ENCODE measurements at regions not wholly inside any gene's neighbourhood (a gene's known extent, or its start where the extent isn't known, plus 50 kb on each side); places are given as distances from the start of the nearest gene placed in this dataset.

GRCh38 chr11:134640536-134640935, 228.5 kb upstream of the B3GAT1 start:
- Histone ChIP-seq H3K36me3 (ENCODE audit: control insufficient read depth, insufficient read depth, low read length) (no peaks in the 10 kb centered on the region), H3K27me3 (replicated peaks; ENCODE audit: control insufficient read depth, insufficient read depth, low read length) (peaks cover 3% of the 10 kb centered on the region; the same call in 1 of the 2 replicates), H3K4me3 (replicated peaks; ENCODE audit: low read depth, low read length) (no peak overlapping the region)
- no peak for DNase-seq (ENCODE audit: extremely low read depth, insufficient read length)
- TF ChIP-seq CTCF (IDR thresholded peaks at IDR 0.05; ENCODE audit: insufficient read depth, low read length, poor library complexity, severe bottlenecking) = no peak

GRCh38 chr11:134639586-134640330, 227.7 kb upstream of the B3GAT1 start:
- TF ChIP-seq CTCF (IDR thresholded peaks at IDR 0.05; ENCODE audit: insufficient read depth, low read length, poor library complexity, severe bottlenecking) = no peak
- no peak for DNase-seq (ENCODE audit: extremely low read depth, insufficient read length)
- no peaks in the 10 kb centered on the region for H3K36me3 ChIP-seq (ENCODE audit: control insufficient read depth, insufficient read depth, low read length)
- peaks cover 2% of the 10 kb centered on the region; the same call in 1 of the 2 replicates for H3K27me3 ChIP-seq (replicated peaks; ENCODE audit: control insufficient read depth, insufficient read depth, low read length)
- H3K4me3 ChIP-seq (replicated peaks; ENCODE audit: low read depth, low read length) = no peak overlapping the region

GRCh38 chr11:134638796-134639430, 226.9 kb upstream of the B3GAT1 start:
- TF ChIP-seq CTCF (IDR thresholded peaks at IDR 0.05; ENCODE audit: insufficient read depth, low read length, poor library complexity, severe bottlenecking) = no peak
- H3K4me3 ChIP-seq (replicated peaks; ENCODE audit: low read depth, low read length) = no peak overlapping the region
- H3K36me3 ChIP-seq (ENCODE audit: control insufficient read depth, insufficient read depth, low read length) = no peaks in the 10 kb centered on the region

GRCh38 chr11:134637091-134638015, 225.3 kb upstream of the B3GAT1 start:
- H3K36me3 ChIP-seq (ENCODE audit: control insufficient read depth, insufficient read depth, low read length) = no peaks in the 10 kb centered on the region
- no peak overlapping the region for H3K4me3 ChIP-seq (replicated peaks; ENCODE audit: low read depth, low read length)
- no peak for DNase-seq (ENCODE audit: extremely low read depth, insufficient read length)
- TF ChIP-seq CTCF (IDR thresholded peaks at IDR 0.05; ENCODE audit: insufficient read depth, low read length, poor library complexity, severe bottlenecking) = no peak
- no peaks in the 10 kb centered on the region; the same call in 1 of the 2 replicates for H3K27me3 ChIP-seq (replicated peaks; ENCODE audit: control insufficient read depth, insufficient read depth, low read length)

More at GRCh38 chr11:134638796-134639430, 226.9 kb upstream of the B3GAT1 start:
- no peaks in the 10 kb centered on the region for H3K27me3 ChIP-seq (replicated peaks; ENCODE audit: control insufficient read depth, insufficient read depth, low read length)
- DNase-seq (ENCODE audit: extremely low read depth, insufficient read length) = no peak

- H3K27me3 ChIP-seq (replicated peaks; ENCODE audit: control insufficient read depth, insufficient read depth, low read length) = no peaks in the 10 kb centered on the region; the same call in 1 of the 2 replicates
- DNase-seq (ENCODE audit: extremely low read depth, insufficient read length) = no peak
- H3K36me3 ChIP-seq (ENCODE audit: control insufficient read depth, insufficient read depth, low read length) = no peaks in the 10 kb centered on the region
- no peak overlapping the region for H3K4me3 ChIP-seq (replicated peaks; ENCODE audit: low read depth, low read length)
- TF ChIP-seq CTCF (IDR thresholded peaks at IDR 0.05; ENCODE audit: insufficient read depth, low read length, poor library complexity, severe bottlenecking) = no peak
Measured at GRCh38 chr11:134636071-134636470, 224.0 kb upstream of the B3GAT1 start.
